ENCODE measurements at regions not wholly inside any gene's neighbourhood (a gene's known extent, or its start where the extent isn't known, plus 50 kb on each side); places are given as distances from the start of the nearest gene placed in this dataset.

- no peaks in the 10 kb centered on the region for H3K36me3 Mint-ChIP-seq (ENCODE audit: low read depth)
- H3K4me1 Mint-ChIP-seq (ENCODE audit: low read depth) = no peaks in the 10 kb centered on the region
- no peaks in the 10 kb centered on the region for H3K27me3 Mint-ChIP-seq (ENCODE audit: low read depth)
- TF ChIP-seq, protein P1, sequence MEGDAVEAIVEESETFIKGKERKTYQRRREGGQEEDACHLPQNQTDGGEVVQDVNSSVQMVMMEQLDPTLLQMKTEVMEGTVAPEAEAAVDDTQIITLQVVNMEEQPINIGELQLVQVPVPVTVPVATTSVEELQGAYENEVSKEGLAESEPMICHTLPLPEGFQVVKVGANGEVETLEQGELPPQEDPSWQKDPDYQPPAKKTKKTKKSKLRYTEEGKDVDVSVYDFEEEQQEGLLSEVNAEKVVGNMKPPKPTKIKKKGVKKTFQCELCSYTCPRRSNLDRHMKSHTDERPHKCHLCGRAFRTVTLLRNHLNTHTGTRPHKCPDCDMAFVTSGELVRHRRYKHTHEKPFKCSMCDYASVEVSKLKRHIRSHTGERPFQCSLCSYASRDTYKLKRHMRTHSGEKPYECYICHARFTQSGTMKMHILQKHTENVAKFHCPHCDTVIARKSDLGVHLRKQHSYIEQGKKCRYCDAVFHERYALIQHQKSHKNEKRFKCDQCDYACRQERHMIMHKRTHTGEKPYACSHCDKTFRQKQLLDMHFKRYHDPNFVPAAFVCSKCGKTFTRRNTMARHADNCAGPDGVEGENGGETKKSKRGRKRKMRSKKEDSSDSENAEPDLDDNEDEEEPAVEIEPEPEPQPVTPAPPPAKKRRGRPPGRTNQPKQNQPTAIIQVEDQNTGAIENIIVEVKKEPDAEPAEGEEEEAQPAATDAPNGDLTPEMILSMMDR (IDR thresholded peaks at IDR 0.05) = no peak
- no peak overlapping the region for H3K27ac Mint-ChIP-seq (ENCODE audit: unreplicated experiment)
- no peak for DNase-seq (ENCODE audit: low spot score)
- H3K4me3 Mint-ChIP-seq (ENCODE audit: unreplicated experiment) = no peak overlapping the region
- H3K9me3 Mint-ChIP-seq (ENCODE audit: low read depth) = peaks cover 16% of the 10 kb centered on the region
Measured at GRCh38 chr18:30113454-30113853, 929.1 kb downstream of the DSC3 start.

DNA sequence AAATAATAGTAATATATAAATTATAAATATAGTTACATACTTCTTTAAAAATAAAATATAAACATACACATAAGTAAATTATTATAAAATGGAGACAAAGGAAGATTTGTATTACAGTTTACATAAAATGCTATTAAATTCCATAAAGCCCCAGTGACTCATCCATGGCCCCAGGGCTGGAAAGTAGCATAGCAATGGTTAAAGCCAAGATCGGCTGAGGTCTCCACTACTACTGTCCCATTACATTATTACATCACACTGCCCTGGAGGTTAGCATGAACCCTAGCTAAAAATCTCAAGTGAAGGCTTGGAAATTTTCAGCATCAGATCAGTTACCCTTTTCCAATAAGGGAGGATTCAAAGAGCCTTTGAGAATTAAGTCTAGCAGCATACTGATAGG is 936.2 kb downstream of the DSC3 start:
- DNase-seq (ENCODE audit: low spot score) = no peak
- H3K36me3 Mint-ChIP-seq (ENCODE audit: low read depth) = no peaks in the 10 kb centered on the region
- no peaks in the 10 kb centered on the region for H3K27me3 Mint-ChIP-seq (ENCODE audit: low read depth)
- H3K9me3 Mint-ChIP-seq (ENCODE audit: low read depth) = peaks cover 4% of the 10 kb centered on the region
- peaks cover 3% of the 10 kb centered on the region for H3K4me1 Mint-ChIP-seq (ENCODE audit: low read depth)
- no peak overlapping the region for H3K4me3 Mint-ChIP-seq (ENCODE audit: unreplicated experiment)
- H3K27ac Mint-ChIP-seq (ENCODE audit: unreplicated experiment) = no peak overlapping the region
- TF ChIP-seq, protein P1 (IDR thresholded peaks at IDR 0.05) = no peak

GRCh38 chr18:30103881-30104280 is 938.7 kb downstream of the DSC3 start:
- Mint-ChIP-seq H3K4me1 (ENCODE audit: low read depth) (peaks cover 3% of the 10 kb centered on the region), H3K27ac (ENCODE audit: unreplicated experiment) (no peak overlapping the region), H3K27me3 (ENCODE audit: low read depth) (no peaks in the 10 kb centered on the region), H3K36me3 (ENCODE audit: low read depth) (no peaks in the 10 kb centered on the region), H3K4me3 (ENCODE audit: unreplicated experiment) (no peak overlapping the region), H3K9me3 (ENCODE audit: low read depth) (no peaks in the 10 kb centered on the region)
- no peak for DNase-seq (ENCODE audit: low spot score)
- TF ChIP-seq, protein P1 (IDR thresholded peaks at IDR 0.05) = no peak

DNA sequence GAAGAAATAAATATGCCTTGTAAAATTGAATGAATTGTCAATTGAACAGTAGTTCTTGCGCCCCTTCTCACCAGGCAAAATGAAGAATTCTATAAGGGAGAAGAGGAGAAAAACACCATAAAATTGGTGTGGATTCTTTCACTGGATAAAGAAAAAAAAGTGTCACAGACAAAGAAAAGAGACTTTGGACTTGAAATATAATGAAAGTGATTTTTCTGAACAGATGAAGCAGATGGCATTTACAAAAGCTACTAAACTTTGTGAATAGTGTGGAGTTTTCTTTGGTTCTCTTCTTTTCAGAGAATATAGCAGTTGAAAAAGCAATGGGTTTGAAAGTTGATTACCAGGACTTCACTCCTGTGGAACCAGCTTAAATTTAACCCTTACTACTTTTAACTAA is 945.7 kb downstream of the DSC3 start:
- no peak overlapping the region for H3K4me3 Mint-ChIP-seq (ENCODE audit: unreplicated experiment)
- no peaks in the 10 kb centered on the region for H3K36me3 Mint-ChIP-seq (ENCODE audit: low read depth)
- no peaks in the 10 kb centered on the region for H3K27me3 Mint-ChIP-seq (ENCODE audit: low read depth)
- peaks cover 16% of the 10 kb centered on the region for H3K4me1 Mint-ChIP-seq (ENCODE audit: low read depth)
- H3K9me3 Mint-ChIP-seq (ENCODE audit: low read depth) = no peaks in the 10 kb centered on the region
- H3K27ac Mint-ChIP-seq (ENCODE audit: unreplicated experiment) = no peak overlapping the region
- no peak for DNase-seq (ENCODE audit: low spot score)
- TF ChIP-seq, protein P1 (IDR thresholded peaks at IDR 0.05) = no peak

DNA sequence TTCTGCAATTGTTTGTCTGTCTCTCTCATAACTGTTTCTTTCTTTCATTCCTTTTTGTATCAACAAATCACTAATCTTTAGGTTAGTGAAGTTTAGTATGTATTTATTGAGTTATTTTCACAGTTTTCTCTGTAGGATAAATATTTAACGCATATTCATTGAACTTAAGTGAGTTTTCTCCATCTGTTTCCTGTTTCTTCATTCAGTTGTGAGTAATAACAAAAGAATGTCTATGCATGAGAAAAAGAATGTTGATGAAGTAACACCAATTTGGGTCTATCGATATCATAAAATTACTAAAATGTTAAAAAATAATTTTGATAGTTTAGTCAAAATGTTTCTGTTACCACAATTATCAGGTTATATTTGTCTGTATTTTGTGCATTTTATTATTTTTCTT is 948.0 kb downstream of the DSC3 start:
- Mint-ChIP-seq H3K4me1 (ENCODE audit: low read depth) (peaks cover 16% of the 10 kb centered on the region), H3K4me3 (ENCODE audit: unreplicated experiment) (no peak overlapping the region), H3K9me3 (ENCODE audit: low read depth) (no peaks in the 10 kb centered on the region), H3K36me3 (ENCODE audit: low read depth) (no peaks in the 10 kb centered on the region), H3K27me3 (ENCODE audit: low read depth) (no peaks in the 10 kb centered on the region), H3K27ac (ENCODE audit: unreplicated experiment) (peak overlapping the region; percentile 82)
- DNase-seq (ENCODE audit: low spot score) = no peak
- TF ChIP-seq, protein P1 (IDR thresholded peaks at IDR 0.05) = no peak
